Type B pancreatic cell (in vitro differentiated cells): ENCODE measurements at regions not wholly inside any gene's neighbourhood (a gene's known extent, or its start where the extent isn't known, plus 50 kb on each side); places are given as distances from the start of the nearest gene placed in this dataset.
"Not testable (repeated sequence)": the region's sequence is repeated elsewhere in the genome, so short reads cannot be mapped to it uniquely, and the experiment has no call there.

ENCODE experiments used
- DNase-seq: peaks from one replicate; pipeline ENCODE4 v3.0.0; 2021; ENCODE audit warnings: mixed read lengths; ENCODE audit not compliant: unreplicated experiment; ENCODE audit errors: extremely low spot score
- H3K27ac Mint-ChIP-seq: 2 replicates; pipeline ENCODE4 v1.8.0; 2021; ENCODE audit warnings: mild to moderate bottlenecking, mixed read lengths
- H3K27me3 Mint-ChIP-seq: 2 replicates; pipeline ENCODE4 v1.8.0; 2021; ENCODE audit warnings: mixed read lengths
- H3K36me3 Mint-ChIP-seq: 2 replicates; pipeline ENCODE4 v1.8.0; 2021; ENCODE audit warnings: mixed read lengths
- H3K4me1 Mint-ChIP-seq: one replicate; pipeline ENCODE4 v1.8.0; 2021; ENCODE audit warnings: mixed read lengths; ENCODE audit not compliant: unreplicated experiment
- H3K4me3 Mint-ChIP-seq: 2 replicates; pipeline ENCODE4 v1.8.0; 2021; ENCODE audit warnings: mild to moderate bottlenecking, mixed read lengths
- H3K9me3 Mint-ChIP-seq: 2 replicates; pipeline ENCODE4 v1.8.0; 2021; ENCODE audit warnings: mixed read lengths
- TF ChIP-seq, protein P1 (sequence below): fragments of 200-600 bp; sonication (generic); conservative IDR thresholded peaks from 2 replicates; pipeline ENCODE4 v1.5.0; 2021; ENCODE audit warnings: antibody characterized with exemption, mild to moderate bottlenecking

GRCh38 chr3:137191951-137192350, 234.2 kb downstream of the IL20RB start:
- no peaks in the 10 kb centered on the region for H3K27me3 Mint-ChIP-seq
- no peaks in the 10 kb centered on the region for H3K9me3 Mint-ChIP-seq
- H3K4me1 Mint-ChIP-seq: no peaks in the 10 kb centered on the region
- DNase-seq: no peak
- no peaks in the 10 kb centered on the region for H3K36me3 Mint-ChIP-seq
- H3K27ac Mint-ChIP-seq: no peak overlapping the region
- TF ChIP-seq, protein P1, sequence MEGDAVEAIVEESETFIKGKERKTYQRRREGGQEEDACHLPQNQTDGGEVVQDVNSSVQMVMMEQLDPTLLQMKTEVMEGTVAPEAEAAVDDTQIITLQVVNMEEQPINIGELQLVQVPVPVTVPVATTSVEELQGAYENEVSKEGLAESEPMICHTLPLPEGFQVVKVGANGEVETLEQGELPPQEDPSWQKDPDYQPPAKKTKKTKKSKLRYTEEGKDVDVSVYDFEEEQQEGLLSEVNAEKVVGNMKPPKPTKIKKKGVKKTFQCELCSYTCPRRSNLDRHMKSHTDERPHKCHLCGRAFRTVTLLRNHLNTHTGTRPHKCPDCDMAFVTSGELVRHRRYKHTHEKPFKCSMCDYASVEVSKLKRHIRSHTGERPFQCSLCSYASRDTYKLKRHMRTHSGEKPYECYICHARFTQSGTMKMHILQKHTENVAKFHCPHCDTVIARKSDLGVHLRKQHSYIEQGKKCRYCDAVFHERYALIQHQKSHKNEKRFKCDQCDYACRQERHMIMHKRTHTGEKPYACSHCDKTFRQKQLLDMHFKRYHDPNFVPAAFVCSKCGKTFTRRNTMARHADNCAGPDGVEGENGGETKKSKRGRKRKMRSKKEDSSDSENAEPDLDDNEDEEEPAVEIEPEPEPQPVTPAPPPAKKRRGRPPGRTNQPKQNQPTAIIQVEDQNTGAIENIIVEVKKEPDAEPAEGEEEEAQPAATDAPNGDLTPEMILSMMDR: no peak
- no peak overlapping the region for H3K4me3 Mint-ChIP-seq

DNA sequence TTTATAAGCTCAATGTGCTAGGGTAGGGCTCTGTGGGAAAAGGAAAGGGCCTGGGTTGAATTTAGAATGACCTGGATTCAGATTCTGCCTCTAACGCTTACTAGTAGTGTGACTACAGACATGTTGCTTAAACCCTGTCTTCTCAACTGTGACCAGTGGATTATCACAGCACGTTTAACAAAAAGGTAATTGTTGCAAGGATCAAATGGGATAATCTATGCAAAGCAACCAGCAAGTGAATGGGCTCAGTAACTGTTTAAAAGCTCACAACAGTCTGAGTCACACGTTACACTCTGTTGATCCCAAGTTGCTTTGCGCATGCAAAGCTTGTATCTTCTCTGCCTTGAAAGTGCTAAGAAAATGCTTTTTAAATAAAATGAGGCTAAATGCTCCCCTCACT, 236.5 kb downstream of the IL20RB start:
- no peak overlapping the region for H3K27ac Mint-ChIP-seq

GRCh38 chr3:137198374-137198773, 240.6 kb downstream of the IL20RB start:
- not testable (repeated sequence) for H3K27me3 Mint-ChIP-seq, H3K36me3 Mint-ChIP-seq, H3K9me3 Mint-ChIP-seq, DNase-seq, H3K4me3 Mint-ChIP-seq, H3K4me1 Mint-ChIP-seq, H3K27ac Mint-ChIP-seq

More for the DNA sequence above, 236.5 kb downstream of the IL20RB start:
- H3K27me3 Mint-ChIP-seq: no peaks in the 10 kb centered on the region
- H3K36me3 Mint-ChIP-seq: no peaks in the 10 kb centered on the region
- DNase-seq: no peak
- no peak overlapping the region for H3K4me3 Mint-ChIP-seq
- TF ChIP-seq, protein P1: no peak
- no peaks in the 10 kb centered on the region for H3K4me1 Mint-ChIP-seq
- no peaks in the 10 kb centered on the region for H3K9me3 Mint-ChIP-seq

GRCh38 chr3:137199678-137200077, 241.9 kb downstream of the IL20RB start:
- no peaks in the 10 kb centered on the region for H3K36me3 Mint-ChIP-seq
- TF ChIP-seq, protein P1: no peak

GRCh38 chr3:137201066-137201465, 243.3 kb downstream of the IL20RB start:
- no peaks in the 10 kb centered on the region for H3K9me3 Mint-ChIP-seq
- DNase-seq: no peak
- peaks cover 16% of the 10 kb centered on the region for H3K27me3 Mint-ChIP-seq
- TF ChIP-seq, protein P1: no peak
- no peaks in the 10 kb centered on the region for H3K4me1 Mint-ChIP-seq
- H3K27ac Mint-ChIP-seq: no peak overlapping the region
- no peaks in the 10 kb centered on the region for H3K36me3 Mint-ChIP-seq
- no peak overlapping the region for H3K4me3 Mint-ChIP-seq

More at GRCh38 chr3:137199678-137200077, 241.9 kb downstream of the IL20RB start:
- Mint-ChIP-seq H3K4me1 (no peaks in the 10 kb centered on the region), H3K27ac (no peak overlapping the region), H3K27me3 (peaks cover 12% of the 10 kb centered on the region), H3K4me3 (no peak overlapping the region), H3K9me3 (no peaks in the 10 kb centered on the region)
- DNase-seq: no peak

DNA sequence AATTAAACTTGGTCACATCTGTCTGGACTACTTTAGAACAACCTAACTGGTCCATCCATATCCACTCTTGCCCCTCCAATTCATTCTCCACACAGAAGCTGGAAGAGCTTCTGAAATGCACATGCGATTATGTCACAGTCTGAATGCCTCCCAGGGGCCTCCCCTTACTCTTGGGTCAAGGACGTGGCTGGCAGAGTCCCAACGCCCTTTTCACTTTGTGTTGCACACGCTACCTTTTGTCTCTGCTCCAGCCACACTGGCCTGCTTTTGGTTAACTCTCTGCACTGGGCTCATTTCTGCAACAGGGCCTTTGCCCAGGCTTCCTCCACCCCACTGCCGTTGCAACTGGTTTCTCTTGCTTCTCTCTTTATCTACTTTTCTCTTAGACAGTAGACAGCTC, 245.2 kb downstream of the IL20RB start:
- Mint-ChIP-seq H3K4me1 (no peaks in the 10 kb centered on the region), H3K27ac (no peak overlapping the region), H3K4me3 (no peak overlapping the region), H3K27me3 (peaks cover 16% of the 10 kb centered on the region), H3K9me3 (no peaks in the 10 kb centered on the region), H3K36me3 (no peaks in the 10 kb centered on the region)
- TF ChIP-seq, protein P1: no peak
- DNase-seq: no peak
